Sigmoid colon (tissue), 6 donors: ENCODE measurements at regions not wholly inside any gene's neighbourhood (a gene's known extent, or its start where the extent isn't known, plus 50 kb on each side); places are given as distances from the start of the nearest gene placed in this dataset.

Experiments used
- DNase-seq: peaks from one replicate; pipeline ENCODE4 v3.0.0-alpha.2; 2019
- H3K27ac ChIP-seq, 4 donors: fragments of 200-600 bp; sonication (generic); one replicate each; pipeline ENCODE4 v1.5.1; 2016 to 2019; ENCODE audit warnings: mild to moderate bottlenecking in 1 of 4
- H3K27me3 ChIP-seq, 3 donors: fragments of 200-600 bp; sonication (generic); one replicate each; pipeline ENCODE4 v1.5.1; 2019; ENCODE audit warnings: mild to moderate bottlenecking in 1 of 3
- H3K36me3 ChIP-seq, 4 donors: fragments of 200-600 bp; sonication (generic); one replicate each; pipeline ENCODE4 v1.5.1; 2016 to 2019
- H3K4me1 ChIP-seq, 4 donors: fragments of 200-600 bp; sonication (generic); one replicate each; pipeline ENCODE4 v1.5.1; 2017 to 2019
- H3K4me3 ChIP-seq, 4 donors: fragments of 200-600 bp; sonication (generic); one replicate each; pipeline ENCODE4 v1.5.1; 2017 to 2019; ENCODE audit warnings: mild to moderate bottlenecking in 2 of 4, moderate library complexity in 1 of 4
- H3K9me3 ChIP-seq, 4 donors: fragments of 200-600 bp in 3 of 4; sonication (generic) in 3 of 4; one replicate each; pipeline versions ENCODE4 v1.5.1 to v1.6.1; 2013 to 2019
- CTCF ChIP-seq, 4 experiments: fragments of 450-650 bp in 3 of 4; fragments of 200-600 bp in 1 of 4; IDR thresholded peaks; one replicate each; pipeline ENCODE4 v1.5.1; 2016 to 2019; ENCODE audit warnings: antibody characterized with exemption in 4 of 4, mild to moderate bottlenecking in 3 of 4, moderate library complexity in 2 of 4
- EP300 ChIP-seq, 4 donors: sonication (generic); formaldehyde crosslinking; IDR thresholded peaks; one replicate each; pipeline ENCODE4 v1.6.1; 2017; ENCODE audit warnings: antibody characterized with exemption in 4 of 4
- POLR2A ChIP-seq, 2 donors: fragments of 450-650 bp; IDR thresholded peaks; one replicate each; pipeline ENCODE4 v1.6.1; 2016; ENCODE audit warnings: antibody characterized with exemption in 2 of 2, mild to moderate bottlenecking in 2 of 2, moderate library complexity in 2 of 2
- POLR2AphosphoS5 ChIP-seq, 4 donors: sonication (generic); formaldehyde crosslinking; IDR thresholded peaks; one replicate each; pipeline ENCODE4 v1.6.1; 2017; ENCODE audit warnings: antibody characterized with exemption in 4 of 4
- WGBS, 2 donors: extraction: QIAGEN DNeasy Blood & Tissue Kit; methylation state at CpG; one replicate each; pipeline ENCODE4 v1.1.7; 2013; 5-methylcytosine and 5-hydroxymethylcytosine counted together
- intact Hi-C: fragments of 100-400 bp; cut with DNase I; formaldehyde crosslinking; loops from one replicate; pipeline ENCODE4 v1.15.1; 2023
- donor health status: healthy with polysubstance abuse.
- donor health status: healthy.

- DNase-seq, result no peak
- intact Hi-C loops, result no loop called here
- Histone ChIP-seq H3K4me3 (no peak overlapping the region), H3K4me1 (no peaks in the 10 kb centered on the region), H3K9me3 (no peaks in the 10 kb centered on the region), H3K27me3 (no peaks in the 10 kb centered on the region), H3K36me3 (no peaks in the 10 kb centered on the region), H3K27ac (no peak overlapping the region)
- no peak for TF ChIP-seq EP300 (IDR thresholded peaks at IDR 0.05)
- TF ChIP-seq POLR2A (IDR thresholded peaks at IDR 0.05), result no peak
- TF ChIP-seq CTCF (IDR thresholded peaks at IDR 0.05), result no peak
- no peak for TF ChIP-seq POLR2AphosphoS5 (IDR thresholded peaks at IDR 0.05)
- 84 to 86% methylated on average over 1 of the region's 1 CpG for WGBS, 2 donors
Measured at GRCh38 chr6:80566361-80566760, 459.9 kb downstream of the BCKDHB start.

GRCh38 chr6:80553071-80553740 is 446.7 kb downstream of the BCKDHB start:
- intact Hi-C loops, result no loop called here
- Histone ChIP-seq H3K9me3 (no peaks in the 10 kb centered on the region), H3K4me1 (peaks cover 0 to 5% (median 2%) of the 10 kb centered on the region in 4 donors), H3K27me3 (no peaks in the 10 kb centered on the region), H3K36me3 (no peaks in the 10 kb centered on the region), H3K27ac (no peak overlapping the region), H3K4me3 (no peak overlapping the region)
- TF ChIP-seq CTCF (IDR thresholded peaks at IDR 0.05), result no peak
- no peak for TF ChIP-seq EP300 (IDR thresholded peaks at IDR 0.05)
- TF ChIP-seq POLR2A (IDR thresholded peaks at IDR 0.05), result no peak
- TF ChIP-seq POLR2AphosphoS5 (IDR thresholded peaks at IDR 0.05), result no peak
- DNase-seq, result no peak
- 71 to 86% methylated on average over 5 of the region's 5 CpGs for WGBS, 2 donors

GRCh38 chr6:80550748-80551147 is 444.3 kb downstream of the BCKDHB start:
- DNase-seq, result no peak
- H3K9me3 ChIP-seq, result no peaks in the 10 kb centered on the region
- 69 to 86% methylated on average over 4 of the region's 4 CpGs for WGBS, 2 donors
- H3K27ac ChIP-seq, result no peak overlapping the region
- intact Hi-C loops, result no loop called here
- H3K27me3 ChIP-seq, result no peaks in the 10 kb centered on the region
- no peaks in the 10 kb centered on the region for H3K36me3 ChIP-seq
- H3K4me1 ChIP-seq, result peaks cover 0 to 12% (median 7%) of the 10 kb centered on the region in 4 donors
- TF ChIP-seq CTCF (IDR thresholded peaks at IDR 0.05), result no peak
- TF ChIP-seq EP300 (IDR thresholded peaks at IDR 0.05), result no peak
- TF ChIP-seq POLR2A (IDR thresholded peaks at IDR 0.05), result no peak
- no peak for TF ChIP-seq POLR2AphosphoS5 (IDR thresholded peaks at IDR 0.05)
- H3K4me3 ChIP-seq, result no peak overlapping the region

GRCh38 chr6:80550281-80550680 is 443.8 kb downstream of the BCKDHB start:
- Histone ChIP-seq H3K27ac (no peak overlapping the region), H3K4me3 (no peak overlapping the region), H3K9me3 (no peaks in the 10 kb centered on the region), H3K4me1 (peaks cover 0 to 12% (median 7%) of the 10 kb centered on the region in 4 donors), H3K36me3 (no peaks in the 10 kb centered on the region), H3K27me3 (no peaks in the 10 kb centered on the region)
- DNase-seq, result no peak
- 58 to 64% methylated on average over 2 of the region's 2 CpGs for WGBS, 2 donors
- intact Hi-C loops, result no loop called here
- TF ChIP-seq CTCF (IDR thresholded peaks at IDR 0.05), result no peak
- no peak for TF ChIP-seq EP300 (IDR thresholded peaks at IDR 0.05)
- TF ChIP-seq POLR2A (IDR thresholded peaks at IDR 0.05), result no peak
- no peak for TF ChIP-seq POLR2AphosphoS5 (IDR thresholded peaks at IDR 0.05)

- Histone ChIP-seq H3K36me3 (no peaks in the 10 kb centered on the region), H3K4me3 (no peak overlapping the region), H3K27ac (no peak overlapping the region), H3K9me3 (no peaks in the 10 kb centered on the region), H3K4me1 (peaks cover 0 to 12% (median 7%) of the 10 kb centered on the region in 4 donors), H3K27me3 (no peaks in the 10 kb centered on the region)
- TF ChIP-seq CTCF (IDR thresholded peaks at IDR 0.05), result no peak
- no peak for TF ChIP-seq POLR2AphosphoS5 (IDR thresholded peaks at IDR 0.05)
- TF ChIP-seq EP300 (IDR thresholded peaks at IDR 0.05), result no peak
- no peak for TF ChIP-seq POLR2A (IDR thresholded peaks at IDR 0.05)
- no peak for DNase-seq
- 90 to 93% methylated on average over 6 of the region's 6 CpGs for WGBS, 2 donors
- intact Hi-C loops, result no loop called here
Measured at GRCh38 chr6:80548532-80548931, 442.1 kb downstream of the BCKDHB start.
